ENCODE measurements at regions not wholly inside any gene's neighbourhood (a gene's known extent, or its start where the extent isn't known, plus 50 kb on each side); places are given as distances from the start of the nearest gene placed in this dataset.

- no peak for TF ChIP-seq CTCF (conservative IDR thresholded peaks at IDR 0.05; ENCODE audit: low read depth in 2 of 2)
- no peak for TF ChIP-seq POLR2AphosphoS5 (IDR thresholded peaks at IDR 0.05; ENCODE audit: low read depth)
- TF ChIP-seq EZH2 (IDR thresholded peaks at IDR 0.05; ENCODE audit: low read depth, unreplicated experiment), result no peak
- TF ChIP-seq CREB1 (CRISPR knock-in tag; IDR thresholded peaks at IDR 0.05; ENCODE audit: low read depth), result no peak
- no peak for TF ChIP-seq EZH2phosphoT487 (IDR thresholded peaks at IDR 0.05; ENCODE audit: unreplicated experiment)
- TF ChIP-seq ZNF331 (CRISPR knock-in tag; IDR thresholded peaks at IDR 0.05; ENCODE audit: low read depth), result no peak
- TF ChIP-seq REST (IDR thresholded peaks at IDR 0.05; ENCODE audit: unreplicated experiment), result no peak
- TF ChIP-seq ZNF114 (CRISPR knock-in tag; IDR thresholded peaks at IDR 0.05), result no peak
- TF ChIP-seq JUNB (IDR thresholded peaks at IDR 0.05; ENCODE audit: unreplicated experiment), result no peak
- no peak for TF ChIP-seq STAT1 (IDR thresholded peaks at IDR 0.05; ENCODE audit: unreplicated experiment)
- TF ChIP-seq ETS1 (IDR thresholded peaks at IDR 0.05), result no peak
Measured at GRCh38 chr14:30054201-30054600, 126.6 kb upstream of the PRKD1 start.

Data from GM23338 (cell line).